Loucy (cell line): ENCODE measurements at regions not wholly inside any gene's neighbourhood (a gene's known extent, or its start where the extent isn't known, plus 50 kb on each side); places are given as distances from the start of the nearest gene placed in this dataset.

Experiments
- H2AFZ ChIP-seq: fragments of 200-600 bp; sonication (generic); 2 replicates; pipeline ENCODE4 v1.6.0; 2016; ENCODE audit warnings: antibody characterized with exemption, mild to moderate bottlenecking, low read length, moderate library complexity
- H3F3A ChIP-seq: fragments of 200-600 bp; 2 replicates; pipeline ENCODE4 v1.6.0; 2016; ENCODE audit warnings: antibody characterized with exemption, low read depth, mild to moderate bottlenecking
- H3K27me3 ChIP-seq: fragments of 200-600 bp; sonication (generic); 2 replicates; pipeline ENCODE4 v1.6.1; 2014; ENCODE audit warnings: low read length, mild to moderate bottlenecking; ENCODE audit not compliant: insufficient read depth, poor library complexity, severe bottlenecking
- H3K36me3 ChIP-seq: fragments of 200-600 bp; sonication (generic); 2 replicates; pipeline ENCODE4 v1.6.1; 2016; ENCODE audit warnings: low read length; ENCODE audit not compliant: insufficient read depth
- H3K4me1 ChIP-seq: fragments of 200-600 bp; sonication (generic); 2 replicates; pipeline ENCODE4 v1.5.1; 2014; ENCODE audit warnings: low read length, mild to moderate bottlenecking; ENCODE audit not compliant: insufficient read depth, poor library complexity, severe bottlenecking
- H3K4me2 ChIP-seq: fragments of 200-600 bp; sonication (generic); 2 replicates; pipeline ENCODE4 v1.6.0; 2014; ENCODE audit warnings: antibody characterized with exemption, low read length, low read depth, mild to moderate bottlenecking; ENCODE audit not compliant: poor library complexity, severe bottlenecking
- H3K4me3 ChIP-seq: fragments of 200-600 bp; sonication (generic); 2 replicates; pipeline ENCODE4 v1.5.1; 2014; ENCODE audit warnings: low read length, mild to moderate bottlenecking, mixed read lengths; ENCODE audit not compliant: poor library complexity, severe bottlenecking
- H3K79me2 ChIP-seq: fragments of 200-600 bp; sonication (generic); 2 replicates; pipeline ENCODE4 v1.6.1; 2014; ENCODE audit warnings: low read length; ENCODE audit not compliant: insufficient read depth
- H3K9ac ChIP-seq: fragments of 200-600 bp; sonication (generic); 2 replicates; pipeline ENCODE4 v1.6.0; 2014; ENCODE audit warnings: mild to moderate bottlenecking, low read depth, low read length, moderate library complexity; ENCODE audit not compliant: poor library complexity, severe bottlenecking
- H3K9me2 ChIP-seq: fragments of 200-600 bp; sonication (generic); replicated peaks from 2 replicates; pipeline ENCODE4 v1.6.1; 2016; ENCODE audit warnings: low read depth, low read length, mixed read lengths
- H3K9me3 ChIP-seq: fragments of 200-600 bp; sonication (generic); 2 replicates; pipeline ENCODE4 v1.6.1; 2014; ENCODE audit warnings: mild to moderate bottlenecking, antibody characterized with exemption, low read length, low read depth; ENCODE audit not compliant: insufficient read depth
- H4K20me1 ChIP-seq: fragments of 200-600 bp; sonication (generic); 2 replicates; pipeline ENCODE4 v1.6.0; 2014; ENCODE audit warnings: antibody characterized with exemption, low read length, mild to moderate bottlenecking; ENCODE audit not compliant: insufficient read depth, poor library complexity, severe bottlenecking
- CTCF ChIP-seq: fragments of 200-600 bp; sonication (generic); conservative IDR thresholded peaks from 2 replicates; pipeline ENCODE4 v1.5.1; 2014; ENCODE audit warnings: mild to moderate bottlenecking, antibody characterized with exemption, low read length
- EZH2phosphoT487 ChIP-seq: fragments of 200-600 bp; IDR thresholded peaks from 2 replicates; pipeline ENCODE4 v1.6.1; 2018; ENCODE audit warnings: antibody characterized with exemption, mild to moderate bottlenecking, moderate library complexity, borderline replicate concordance

GRCh38 chr3:18044971-18045880 lies 302.8 kb upstream of the TBC1D5 start:
- no peak overlapping the region for H2AFZ ChIP-seq
- peaks cover 20% of the 10 kb centered on the region for H3K4me1 ChIP-seq
- no peaks in the 10 kb centered on the region for H3K36me3 ChIP-seq
- no peaks in the 10 kb centered on the region for H3K9me3 ChIP-seq
- no peaks in the 10 kb centered on the region for H4K20me1 ChIP-seq
- H3K9ac ChIP-seq, result no peak overlapping the region
- no peaks in the 10 kb centered on the region for H3K79me2 ChIP-seq
- TF ChIP-seq EZH2phosphoT487, result no peak
- no peaks in the 10 kb centered on the region for H3F3A ChIP-seq
- H3K4me2 ChIP-seq, result no peak overlapping the region
- no peaks in the 10 kb centered on the region for H3K27me3 ChIP-seq
- no peak overlapping the region for H3K4me3 ChIP-seq
- H3K9me2 ChIP-seq, result no peaks in the 10 kb centered on the region

GRCh38 chr3:18044191-18044590 lies 301.8 kb upstream of the TBC1D5 start:
- Histone ChIP-seq H4K20me1 (no peaks in the 10 kb centered on the region), H3K4me3 (no peak overlapping the region), H3K4me2 (no peak overlapping the region), H3F3A (no peaks in the 10 kb centered on the region), H3K79me2 (no peaks in the 10 kb centered on the region), H3K9ac (no peak overlapping the region), H3K9me2 (no peaks in the 10 kb centered on the region), H3K4me1 (peaks cover 14% of the 10 kb centered on the region), H3K36me3 (no peaks in the 10 kb centered on the region), H2AFZ (no peak overlapping the region), H3K9me3 (no peaks in the 10 kb centered on the region), H3K27me3 (no peaks in the 10 kb centered on the region)
- TF ChIP-seq CTCF (no peak), EZH2phosphoT487 (no peak)

- Histone ChIP-seq H3K27me3 (no peaks in the 10 kb centered on the region), H4K20me1 (no peaks in the 10 kb centered on the region), H3K9ac (no peak overlapping the region), H3K9me3 (no peaks in the 10 kb centered on the region), H3K4me1 (peaks cover 7% of the 10 kb centered on the region), H3K4me2 (no peak overlapping the region), H3K79me2 (no peaks in the 10 kb centered on the region), H3F3A (no peaks in the 10 kb centered on the region), H3K36me3 (no peaks in the 10 kb centered on the region), H3K9me2 (no peaks in the 10 kb centered on the region), H2AFZ (0 out of 2 replicates have a peak overlapping the region, but pooled peaks have one; percentile 30), H3K4me3 (no peak overlapping the region)
- TF ChIP-seq EZH2phosphoT487, result no peak
- TF ChIP-seq CTCF, result no peak
Observed at GRCh38 chr3:18036450-18036815, 294.0 kb upstream of the TBC1D5 start.
